OCI-LY1 (cell line): ENCODE measurements at regions not wholly inside any gene's neighbourhood (a gene's known extent, or its start where the extent isn't known, plus 50 kb on each side); places are given as distances from the start of the nearest gene placed in this dataset.

Source experiments
- H2AFZ ChIP-seq: fragments of 200-600 bp; sonication (generic), shearing (Covaris generic); 2 replicates; pipeline ENCODE4 v1.6.0; 2014; ENCODE audit warnings: antibody characterized with exemption, mild to moderate bottlenecking, low read length
- H3F3A ChIP-seq: fragments of 200-600 bp; sonication (generic), shearing (Covaris generic); 2 replicates; pipeline ENCODE4 v1.6.0; 2014; ENCODE audit warnings: mild to moderate bottlenecking, antibody characterized with exemption, low read length, moderate library complexity; ENCODE audit not compliant: insufficient read depth
- H3K27ac ChIP-seq: fragments of 200-600 bp; sonication (generic); 2 replicates; pipeline ENCODE4 v1.5.1; 2014; ENCODE audit warnings: low read length, mixed run types, mild to moderate bottlenecking, low read depth; ENCODE audit not compliant: poor library complexity, severe bottlenecking
- H3K27me3 ChIP-seq: fragments of 200-600 bp; sonication (generic); 2 replicates; pipeline ENCODE4 v1.6.0; 2014; ENCODE audit warnings: antibody characterized with exemption, mild to moderate bottlenecking, low read length, moderate library complexity; ENCODE audit not compliant: insufficient read depth
- H3K36me3 ChIP-seq: fragments of 200-600 bp; sonication (generic); 2 replicates; pipeline ENCODE4 v1.6.1; 2014; ENCODE audit warnings: mild to moderate bottlenecking, antibody characterized with exemption, low read length, moderate library complexity, mixed read lengths; ENCODE audit not compliant: insufficient read depth
- H3K4me1 ChIP-seq: fragments of 200-600 bp; sonication (generic); 2 replicates; pipeline ENCODE4 v1.5.1; 2014; ENCODE audit warnings: mild to moderate bottlenecking, low read length, moderate library complexity; ENCODE audit not compliant: insufficient read depth, severe bottlenecking
- H3K4me2 ChIP-seq: fragments of 200-600 bp; sonication (generic), shearing (Covaris generic); 2 replicates; pipeline ENCODE4 v1.6.1; 2014; ENCODE audit warnings: low read length
- H3K4me3 ChIP-seq: fragments of 200-600 bp; sonication (generic); 2 replicates; pipeline ENCODE4 v1.5.1; 2014; ENCODE audit warnings: low read length, low read depth, mild to moderate bottlenecking, mixed read lengths; ENCODE audit not compliant: poor library complexity, severe bottlenecking
- H3K79me2 ChIP-seq: fragments of 200-600 bp; shearing (Covaris generic); 2 replicates; pipeline ENCODE4 v1.6.1; 2016; ENCODE audit warnings: mixed run types, low read length, mixed read lengths; ENCODE audit not compliant: insufficient read depth
- H3K9ac ChIP-seq: fragments of 200-600 bp; sonication (generic), shearing (Covaris generic); 2 replicates; pipeline ENCODE4 v1.6.1; 2014; ENCODE audit warnings: mild to moderate bottlenecking, low read length, mixed read lengths
- H3K9me2 ChIP-seq: fragments of 200-600 bp; sonication (generic), shearing (Covaris generic); 2 replicates; pipeline ENCODE4 v1.6.1; 2014; ENCODE audit warnings: low read depth, mild to moderate bottlenecking, low read length, mixed read lengths
- H3K9me3 ChIP-seq: fragments of 200-600 bp; shearing (Covaris generic); 2 replicates; pipeline ENCODE4 v1.6.1; 2014; ENCODE audit warnings: low read length, mixed read lengths
- H4K20me1 ChIP-seq: fragments of 200-600 bp; sonication (generic), shearing (Covaris generic); 2 replicates; pipeline ENCODE4 v1.6.0; 2016; ENCODE audit warnings: mild to moderate bottlenecking, low read length; ENCODE audit not compliant: insufficient read depth
- CTCF ChIP-seq: fragments of 200-600 bp; sonication (generic), shearing (Covaris generic); IDR thresholded peaks from 2 replicates; pipeline ENCODE4 v1.5.1; 2017; ENCODE audit warnings: mild to moderate bottlenecking, antibody characterized with exemption, low read length, moderate library complexity, mixed read lengths
- EZH2 ChIP-seq: fragments of 200-600 bp; sonication (generic), shearing (Covaris generic); IDR thresholded peaks from 2 replicates; pipeline ENCODE4 v1.8.0; 2017; ENCODE audit warnings: borderline replicate concordance, mixed run types, mild to moderate bottlenecking, antibody characterized with exemption, low read length, moderate library complexity, mixed read lengths

GRCh38 chr5:118687661-118688621 lies 300.4 kb downstream of the DTWD2 start:
- Histone ChIP-seq H3K27me3 (no peaks in the 10 kb centered on the region), H3K27ac (no peak overlapping the region), H3K36me3 (no peaks in the 10 kb centered on the region), H3K9ac (no peak overlapping the region), H3K4me3 (no peak overlapping the region), H3K9me3 (no peaks in the 10 kb centered on the region), H2AFZ (no peak overlapping the region), H3K79me2 (no peaks in the 10 kb centered on the region), H3K9me2 (no peaks in the 10 kb centered on the region), H3F3A (no peaks in the 10 kb centered on the region), H3K4me2 (no peak overlapping the region), H4K20me1 (no peaks in the 10 kb centered on the region), H3K4me1 (no peaks in the 10 kb centered on the region)
- no peak for TF ChIP-seq CTCF
- TF ChIP-seq EZH2 = no peak

- Histone ChIP-seq H3K27me3 (no peaks in the 10 kb centered on the region), H3K4me2 (no peak overlapping the region), H3K9ac (no peak overlapping the region), H3K9me3 (no peaks in the 10 kb centered on the region), H3K4me3 (no peak overlapping the region), H4K20me1 (no peaks in the 10 kb centered on the region), H3F3A (no peaks in the 10 kb centered on the region), H3K4me1 (no peaks in the 10 kb centered on the region), H3K79me2 (no peaks in the 10 kb centered on the region), H2AFZ (no peak overlapping the region), H3K9me2 (no peaks in the 10 kb centered on the region), H3K36me3 (no peaks in the 10 kb centered on the region), H3K27ac (no peak overlapping the region)
- TF ChIP-seq CTCF (no peak), EZH2 (no peak)
Measured at GRCh38 chr5:118687100-118687499, 301.2 kb downstream of the DTWD2 start.

- Histone ChIP-seq H3K36me3 (no peaks in the 10 kb centered on the region), H3K27me3 (no peaks in the 10 kb centered on the region), H3K27ac (no peak overlapping the region), H3K79me2 (no peaks in the 10 kb centered on the region), H3F3A (no peaks in the 10 kb centered on the region), H3K4me3 (no peak overlapping the region), H3K9ac (no peak overlapping the region), H4K20me1 (no peaks in the 10 kb centered on the region), H2AFZ (no peak overlapping the region), H3K4me2 (no peak overlapping the region), H3K4me1 (no peaks in the 10 kb centered on the region), H3K9me3 (no peaks in the 10 kb centered on the region), H3K9me2 (no peaks in the 10 kb centered on the region)
- no peak for TF ChIP-seq EZH2
- TF ChIP-seq CTCF = no peak
Measured at GRCh38 chr5:118681655-118682054, 306.7 kb downstream of the DTWD2 start.
